KOPT-K1 (cell line): ENCODE measurements at regions not wholly inside any gene's neighbourhood (a gene's known extent, or its start where the extent isn't known, plus 50 kb on each side); places are given as distances from the start of the nearest gene placed in this dataset.

Source experiments
- H3K27ac ChIP-seq: fragments of 200-600 bp; sonication (generic); 2 replicates; pipeline ENCODE4 v1.5.1; 2016; ENCODE audit warnings: antibody characterized with exemption, mild to moderate bottlenecking, low read depth, low read length; ENCODE audit not compliant: poor library complexity, severe bottlenecking
- H3K36me3 ChIP-seq: fragments of 200-600 bp; sonication (generic); 2 replicates; pipeline ENCODE4 v1.5.1; 2017; ENCODE audit warnings: antibody characterized with exemption, mild to moderate bottlenecking, low read length, moderate library complexity; ENCODE audit not compliant: insufficient read depth
- H3K9me3 ChIP-seq: fragments of 200-600 bp; sonication (generic); 2 replicates; pipeline ENCODE4 v1.5.1; 2017; ENCODE audit warnings: antibody characterized with exemption, low read length, mild to moderate bottlenecking; ENCODE audit not compliant: insufficient read depth, poor library complexity, severe bottlenecking

GRCh38 chr14:100381395-100382105 lies 58.4 kb downstream of the SLC25A47 start:
- no peaks in the 10 kb centered on the region for H3K36me3 ChIP-seq
- no peaks in the 10 kb centered on the region for H3K9me3 ChIP-seq

GRCh38 chr14:100382106-100382455 lies 58.9 kb downstream of the SLC25A47 start:
- no peak overlapping the region for H3K27ac ChIP-seq
- H3K9me3 ChIP-seq, result no peaks in the 10 kb centered on the region
- H3K36me3 ChIP-seq, result no peaks in the 10 kb centered on the region

More at GRCh38 chr14:100381395-100382105, 58.4 kb downstream of the SLC25A47 start:
- H3K27ac ChIP-seq, result no peak overlapping the region

DNA sequence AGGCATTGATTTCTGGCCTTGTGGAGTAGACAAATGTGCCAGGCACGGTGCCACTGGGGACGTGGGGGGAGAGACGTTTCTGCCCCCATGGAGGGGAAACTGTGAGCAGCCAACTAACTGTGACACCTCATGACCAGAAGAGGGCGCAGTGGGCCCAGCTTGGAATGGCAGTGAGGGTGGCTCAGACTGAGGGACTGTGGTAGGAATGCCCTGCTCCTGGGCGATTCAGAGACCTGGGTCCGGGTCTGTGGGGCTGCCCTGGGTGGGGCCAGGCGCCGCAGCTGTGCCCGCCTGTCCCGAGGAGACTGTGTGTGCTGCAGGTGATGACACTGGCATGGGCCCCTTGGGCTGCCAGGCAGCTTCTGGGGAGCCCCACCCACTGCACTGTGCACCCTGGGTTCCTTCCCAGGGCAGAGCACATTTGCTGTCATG lies 60.6 kb downstream of the SLC25A47 start:
- Histone ChIP-seq H3K27ac (no peak overlapping the region), H3K36me3 (no peaks in the 10 kb centered on the region), H3K9me3 (no peaks in the 10 kb centered on the region)

DNA sequence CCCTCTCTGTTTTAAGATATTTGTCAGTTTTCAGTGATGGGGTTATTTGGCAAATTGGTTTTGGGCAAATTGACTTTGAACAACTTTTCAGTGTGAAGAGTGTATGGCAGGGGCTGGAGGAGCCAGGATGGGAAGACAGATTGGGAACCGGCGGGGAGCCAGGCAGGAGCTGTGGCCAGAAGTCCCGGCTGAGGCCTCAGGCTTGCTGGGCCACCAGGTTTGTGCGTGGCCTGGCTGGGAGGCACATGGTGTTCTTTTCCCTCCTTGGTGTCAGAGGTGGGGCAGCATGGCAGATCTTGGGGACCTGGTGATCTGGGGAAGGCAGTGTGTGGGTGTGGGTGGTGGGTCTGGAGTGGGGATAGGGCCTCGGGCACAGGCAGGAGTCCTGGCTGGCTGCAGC lies 61.1 kb downstream of the SLC25A47 start:
- no peaks in the 10 kb centered on the region for H3K36me3 ChIP-seq
- no peaks in the 10 kb centered on the region for H3K9me3 ChIP-seq
- H3K27ac ChIP-seq, result no peak overlapping the region

DNA sequence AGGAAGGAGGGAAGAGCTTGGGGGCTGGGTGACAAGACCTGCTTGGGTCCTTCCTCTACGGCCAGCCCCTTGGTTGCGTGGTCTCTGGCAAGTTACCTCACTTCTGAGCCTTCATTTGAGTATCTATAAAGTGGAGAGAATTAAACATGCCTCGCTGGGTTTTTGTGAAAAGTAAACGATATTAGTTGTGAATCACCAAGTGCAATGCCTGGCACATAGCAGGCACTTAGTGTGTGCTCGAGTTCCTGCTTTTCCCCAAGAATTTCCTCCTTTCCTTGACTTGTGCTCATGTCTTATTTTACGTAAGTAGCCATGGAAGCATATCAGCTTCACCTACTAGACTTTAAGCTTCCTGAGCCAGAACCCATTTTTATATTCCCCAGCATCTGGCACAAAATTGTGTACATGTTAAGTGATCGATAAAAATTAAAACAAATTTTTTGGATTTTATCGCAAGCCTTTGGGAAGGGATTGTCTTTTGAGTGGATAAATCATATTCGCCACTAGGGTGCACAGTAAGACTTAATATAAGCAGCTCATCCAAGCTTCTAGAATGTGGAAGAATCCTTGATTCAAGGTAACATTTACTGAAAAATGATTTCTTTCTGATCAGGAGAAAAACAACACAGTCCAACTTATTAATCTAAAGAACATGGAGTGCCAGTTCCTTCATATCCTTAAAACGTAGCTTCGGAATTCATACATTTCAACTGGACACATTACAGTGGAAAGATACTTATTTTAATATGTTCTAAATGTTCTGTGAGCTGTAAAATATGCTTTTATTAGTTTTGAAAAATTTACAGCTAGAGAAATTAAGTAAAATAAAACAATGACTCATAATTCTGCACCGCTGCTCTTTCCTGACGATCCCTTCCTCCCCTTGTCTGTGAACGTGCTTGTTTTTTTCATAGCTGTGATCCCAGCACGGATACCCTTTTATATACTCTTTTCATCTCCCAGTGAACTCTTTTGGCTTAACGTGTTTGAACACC lies 62.0 kb downstream of the SLC25A47 start:
- Histone ChIP-seq H3K9me3 (no peaks in the 10 kb centered on the region), H3K27ac (no peak overlapping the region), H3K36me3 (no peaks in the 10 kb centered on the region)

DNA sequence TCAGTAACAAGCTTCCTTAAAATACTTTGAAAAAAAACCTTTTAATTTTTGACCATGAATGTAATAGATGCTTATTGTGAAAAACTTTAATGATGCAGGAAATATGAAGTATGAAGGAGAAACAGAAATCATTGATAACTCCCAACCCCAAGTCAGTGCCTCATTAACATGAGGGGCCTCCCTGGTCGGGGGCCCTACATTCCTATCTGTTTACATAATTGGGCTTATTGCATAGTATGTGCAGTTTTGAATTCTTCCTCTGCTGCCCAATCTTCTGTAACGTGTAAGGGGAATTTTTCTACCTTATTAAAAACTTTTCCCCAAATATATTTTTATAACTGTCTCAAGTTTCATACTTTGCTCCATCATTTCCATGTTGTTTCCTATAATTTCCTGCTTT lies 63.0 kb downstream of the SLC25A47 start:
- H3K9me3 ChIP-seq, result no peaks in the 10 kb centered on the region
- no peaks in the 10 kb centered on the region for H3K36me3 ChIP-seq
- H3K27ac ChIP-seq, result no peak overlapping the region

DNA sequence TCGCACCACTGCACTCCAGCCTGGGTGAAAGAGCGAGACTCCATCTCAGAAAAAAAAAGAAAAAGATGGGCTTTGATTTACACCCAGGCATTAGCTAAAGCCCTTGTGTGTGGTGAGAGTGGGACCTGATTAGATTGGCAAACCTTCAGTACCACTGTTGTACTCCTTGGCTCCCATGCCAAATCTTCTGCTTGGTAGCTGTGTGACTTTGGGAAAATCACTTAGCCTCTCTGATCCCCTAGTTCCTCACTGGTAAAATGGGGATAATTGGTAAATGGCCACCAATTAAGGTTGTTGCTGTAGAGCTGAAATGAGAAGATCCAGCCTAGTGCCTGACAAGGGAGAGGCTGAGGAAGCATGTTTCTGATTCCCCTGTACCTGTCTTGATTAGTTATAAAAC lies 63.7 kb downstream of the SLC25A47 start:
- no peak overlapping the region for H3K27ac ChIP-seq
- no peaks in the 10 kb centered on the region for H3K36me3 ChIP-seq
- H3K9me3 ChIP-seq, result no peaks in the 10 kb centered on the region

- no peak overlapping the region for H3K27ac ChIP-seq
Measured at GRCh38 chr14:100387450-100387849, 64.3 kb downstream of the SLC25A47 start.

DNA sequence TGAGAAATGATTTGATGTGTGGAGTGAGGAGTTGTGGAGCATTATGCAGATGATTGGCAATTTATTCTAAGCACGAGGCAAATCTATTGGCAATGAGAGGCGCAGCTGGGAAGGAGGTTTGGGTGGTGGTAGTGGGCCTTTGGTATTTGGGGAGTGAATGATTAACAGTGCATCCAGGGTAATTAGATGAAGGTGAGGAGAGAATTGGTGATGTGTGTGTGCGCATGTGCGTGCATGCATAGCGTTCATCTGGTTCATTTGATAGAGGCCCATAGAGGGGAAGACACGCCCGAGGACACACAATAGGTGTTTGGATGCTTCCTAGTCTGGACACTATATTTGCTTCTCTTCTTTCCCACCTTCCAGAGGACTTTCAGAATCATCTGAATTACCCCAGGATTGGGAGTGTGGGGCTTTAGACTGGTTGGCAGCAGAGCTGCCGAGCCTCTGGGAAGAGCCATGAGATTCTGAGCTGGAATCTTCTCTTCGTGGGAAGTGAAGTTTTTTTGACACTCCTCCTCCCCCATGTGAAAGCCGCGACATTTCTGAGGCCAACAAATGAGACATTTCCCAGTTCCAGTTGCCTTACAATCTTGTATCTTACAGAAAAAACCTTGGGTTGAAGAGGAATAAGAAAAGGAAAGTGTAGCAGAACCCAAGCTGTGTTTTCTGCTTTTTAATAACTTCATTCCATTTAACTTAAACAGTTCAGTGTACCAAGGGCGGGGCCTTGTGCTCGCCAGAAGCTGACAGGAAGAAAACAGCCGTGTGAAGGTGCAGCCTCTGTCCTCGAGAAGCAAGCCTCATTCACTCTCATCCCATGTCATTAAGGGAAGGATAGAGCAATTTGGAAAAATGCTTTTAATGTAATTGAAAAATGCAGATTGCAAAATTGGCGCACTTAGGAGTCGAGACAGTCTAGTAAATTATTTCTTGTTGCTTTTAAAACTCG lies 65.2 kb downstream of the SLC25A47 start:
- H3K27ac ChIP-seq, result no peak overlapping the region
- no peaks in the 10 kb centered on the region for H3K36me3 ChIP-seq
- no peaks in the 10 kb centered on the region for H3K9me3 ChIP-seq

More at GRCh38 chr14:100387450-100387849, 64.3 kb downstream of the SLC25A47 start:
- Histone ChIP-seq H3K36me3 (no peaks in the 10 kb centered on the region), H3K9me3 (no peaks in the 10 kb centered on the region)

DNA sequence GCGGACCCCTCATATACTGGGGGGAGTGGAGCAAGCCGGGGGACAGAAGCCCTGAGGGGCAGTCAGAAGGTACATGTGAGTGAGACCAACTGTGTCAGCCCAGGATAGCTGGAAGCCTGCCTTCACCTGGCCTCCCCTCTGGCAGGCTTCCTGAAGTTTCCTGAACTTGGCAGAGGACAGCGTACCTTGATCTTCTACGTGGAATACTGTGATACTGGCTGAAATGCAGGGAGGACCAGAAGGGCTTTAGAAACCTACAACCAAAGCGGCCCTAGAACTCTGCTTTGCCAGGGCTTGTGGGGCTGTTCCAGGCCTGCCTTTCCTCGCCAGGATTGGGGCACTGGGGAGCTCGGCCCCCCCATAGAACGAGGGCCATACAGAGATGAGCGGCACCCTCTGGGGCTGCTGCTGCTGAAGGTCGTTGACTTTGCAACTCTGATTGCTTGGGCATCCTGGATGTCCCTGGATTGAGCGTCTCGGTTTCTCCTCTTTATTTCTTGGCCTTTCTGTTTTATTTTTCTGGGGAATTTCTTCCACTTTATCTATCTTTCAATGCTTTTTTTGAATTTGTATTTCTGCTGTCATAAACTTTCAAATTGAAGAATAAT lies 66.5 kb downstream of the SLC25A47 start:
- no peaks in the 10 kb centered on the region for H3K9me3 ChIP-seq
- H3K36me3 ChIP-seq, result no peaks in the 10 kb centered on the region
- H3K27ac ChIP-seq, result no peak overlapping the region

DNA sequence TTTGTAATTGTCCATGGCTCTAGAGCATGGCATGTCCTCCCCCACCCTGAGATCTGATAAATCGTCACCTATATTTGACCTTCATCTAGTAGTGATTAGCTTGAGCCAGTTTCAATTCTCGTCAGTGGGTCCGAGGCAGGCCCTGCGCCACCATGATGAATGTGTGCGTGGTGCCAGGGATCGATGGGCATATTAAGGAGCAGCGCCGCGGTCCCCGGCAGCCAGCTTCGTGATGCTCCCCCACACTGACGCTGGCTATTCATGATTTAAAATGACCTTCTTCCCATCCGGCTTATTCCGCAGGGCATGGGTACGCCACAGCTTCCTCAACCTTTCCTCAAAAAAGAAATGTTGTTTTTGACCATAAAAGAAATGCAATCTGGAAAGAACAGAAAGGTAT lies 68.0 kb downstream of the SLC25A47 start:
- Histone ChIP-seq H3K27ac (no peak overlapping the region), H3K9me3 (no peaks in the 10 kb centered on the region), H3K36me3 (no peaks in the 10 kb centered on the region)

- H3K27ac ChIP-seq, result no peak overlapping the region
Measured at GRCh38 chr14:100391724-100392123, 68.6 kb downstream of the SLC25A47 start.

GRCh38 chr14:100392356-100392755 lies 69.2 kb downstream of the SLC25A47 start:
- Histone ChIP-seq H3K36me3 (no peaks in the 10 kb centered on the region), H3K9me3 (no peaks in the 10 kb centered on the region), H3K27ac (no peak overlapping the region)

More at GRCh38 chr14:100391724-100392123, 68.6 kb downstream of the SLC25A47 start:
- Histone ChIP-seq H3K9me3 (no peaks in the 10 kb centered on the region), H3K36me3 (no peaks in the 10 kb centered on the region)

DNA sequence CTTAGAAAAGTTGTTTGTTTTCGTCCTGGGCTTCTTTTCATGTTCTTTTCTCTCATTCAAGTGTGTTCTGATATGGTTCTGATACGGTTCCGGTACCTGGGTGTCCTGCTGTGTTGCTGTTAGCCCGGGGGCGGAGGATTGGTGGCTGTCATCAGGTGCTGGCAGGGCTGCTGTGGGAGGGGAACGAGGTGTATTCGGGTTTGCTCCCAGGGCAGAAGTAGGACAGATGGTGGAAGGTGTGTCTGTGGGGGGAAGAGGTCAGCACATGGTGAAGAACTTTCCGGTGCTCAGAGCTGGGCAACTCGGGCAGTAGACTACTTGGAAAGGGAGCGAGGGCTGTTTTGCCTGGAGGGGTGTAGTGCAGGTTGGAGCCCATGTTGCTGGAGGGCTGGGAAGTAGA lies 70.2 kb downstream of the SLC25A47 start:
- no peak overlapping the region for H3K27ac ChIP-seq
- no peaks in the 10 kb centered on the region for H3K9me3 ChIP-seq
- no peaks in the 10 kb centered on the region for H3K36me3 ChIP-seq
